ENCODE measurements at regions not wholly inside any gene's neighbourhood (a gene's known extent, or its start where the extent isn't known, plus 50 kb on each side); places are given as distances from the start of the nearest gene placed in this dataset.

- no peak for TF ChIP-seq CTCF (IDR thresholded peaks at IDR 0.05)
- no peak for TF ChIP-seq POLR2A (IDR thresholded peaks at IDR 0.05)
Observed at GRCh38 chr6:105492706-105493673, 90.1 kb upstream of the PREP start.

All from body of pancreas (tissue), 4 donors.